GM18502 (cell line): ENCODE measurements at regions not wholly inside any gene's neighbourhood (a gene's known extent, or its start where the extent isn't known, plus 50 kb on each side); places are given as distances from the start of the nearest gene placed in this dataset.
"Not testable (repeated sequence)": the region's sequence is repeated elsewhere in the genome, so short reads cannot be mapped to it uniquely, and the experiment has no call there.

Source experiments
- ATAC-seq: cut with Tn5 transposase; IDR thresholded peaks from one replicate; pipeline ENCODE4 v1.9.1; 2021; ENCODE audit warnings: mild to moderate bottlenecking; ENCODE audit not compliant: unreplicated experiment, poor library complexity

DNA sequence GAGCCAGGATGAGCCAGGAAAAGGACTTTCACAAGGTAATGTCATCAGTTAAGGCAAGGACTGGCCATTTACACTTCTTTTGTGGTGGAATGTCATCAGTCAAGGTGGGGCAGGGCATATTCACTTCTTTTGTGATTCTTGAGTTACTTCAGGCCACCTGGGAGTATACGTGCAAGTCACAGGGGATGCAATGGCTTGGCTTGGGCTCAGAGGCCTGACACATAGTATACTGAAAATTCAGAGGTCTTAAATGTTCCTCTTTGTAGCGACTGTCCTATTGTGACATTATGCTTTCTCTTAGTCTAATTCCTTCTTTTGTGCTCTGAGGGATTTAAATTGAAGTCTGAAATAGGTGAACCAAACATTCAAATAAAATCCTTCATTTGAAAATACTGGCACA lies 121.8 kb upstream of the TFPI start:
- not testable (repeated sequence) for ATAC-seq

DNA sequence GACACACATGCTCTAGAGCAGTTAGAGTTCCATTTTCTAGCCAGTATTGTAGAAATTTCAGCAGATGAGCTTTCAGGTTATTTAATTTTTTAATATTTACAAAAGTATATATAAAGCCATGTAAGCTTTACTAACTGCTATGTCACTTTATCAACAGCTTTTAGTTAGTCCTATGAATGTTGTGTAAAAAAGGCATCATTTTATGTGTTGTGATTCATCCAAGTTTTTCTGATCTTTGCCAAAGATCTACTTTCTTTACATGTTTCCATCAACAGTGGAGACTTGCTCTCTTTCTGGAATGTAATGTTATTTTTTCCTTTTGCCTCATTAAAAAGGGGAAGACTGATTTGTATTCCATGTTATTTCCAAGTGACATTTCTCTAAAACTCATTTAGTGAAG lies 125.2 kb upstream of the TFPI start:
- ATAC-seq: no peak

DNA sequence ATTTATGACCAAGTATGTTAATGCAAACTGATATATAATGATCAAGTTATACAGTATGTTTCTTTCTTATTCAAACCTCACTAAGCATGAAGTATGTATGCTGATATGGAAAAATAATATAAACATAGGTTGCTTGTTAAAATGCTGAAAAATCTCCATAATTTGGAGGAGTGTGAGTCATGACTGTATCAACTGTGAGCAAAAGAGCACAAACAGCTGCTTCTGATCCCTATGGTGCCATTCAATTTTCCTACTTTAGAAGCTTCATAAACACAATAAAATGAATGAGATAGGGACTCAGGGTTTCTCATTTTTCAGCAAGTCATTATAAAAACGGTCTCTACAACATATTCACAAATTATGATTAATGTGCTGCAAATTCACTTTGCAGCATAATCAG lies 129.9 kb upstream of the TFPI start:
- ATAC-seq: no peak

DNA sequence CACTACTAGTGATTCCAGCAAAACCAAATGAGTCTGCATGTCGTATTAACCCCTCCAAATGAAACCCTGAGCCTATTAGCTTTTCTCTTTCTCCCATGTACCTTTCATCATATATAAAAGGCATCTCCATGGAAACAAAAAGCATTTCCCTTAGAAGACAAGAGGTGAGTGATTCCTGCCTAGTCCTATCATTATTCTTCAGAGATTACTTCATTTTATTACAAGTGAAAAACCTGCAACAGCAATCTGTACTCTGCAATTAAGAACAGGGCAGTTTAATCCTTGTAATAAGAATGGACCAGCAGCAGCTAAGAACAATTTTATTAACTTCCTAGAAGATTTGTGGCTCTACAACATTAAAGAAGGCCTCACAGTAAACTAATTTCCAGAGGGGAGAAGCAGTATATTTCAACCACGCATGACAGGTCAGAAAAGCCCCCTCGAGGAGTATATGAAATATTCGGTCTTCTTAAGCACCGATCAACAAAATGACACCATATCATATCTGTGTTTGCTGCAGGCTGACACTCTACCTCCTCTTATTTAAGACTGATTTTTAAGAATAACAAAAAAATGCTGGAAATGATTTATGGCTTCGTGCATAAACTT lies 132.3 kb upstream of the TFPI start:
- ATAC-seq: no peak

DNA sequence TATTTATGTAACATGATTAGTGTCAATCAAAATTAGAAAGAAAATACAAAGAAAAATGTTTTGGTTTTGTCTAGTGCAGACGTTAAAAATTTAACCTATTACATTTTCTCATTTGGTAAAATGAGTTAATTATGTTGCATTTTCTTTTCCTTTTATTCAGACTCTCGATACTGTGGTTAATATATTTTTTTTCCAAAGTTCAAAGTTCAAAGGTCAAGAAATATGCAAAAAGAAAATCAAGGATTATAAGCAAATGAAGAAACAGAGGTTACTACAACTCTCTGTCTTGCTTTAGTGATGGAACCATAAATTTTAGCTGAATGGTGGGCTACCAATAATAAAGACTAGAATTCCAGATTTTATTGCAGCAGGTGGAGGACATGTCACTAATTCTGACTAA lies 133.3 kb upstream of the TFPI start:
- no peak for ATAC-seq

DNA sequence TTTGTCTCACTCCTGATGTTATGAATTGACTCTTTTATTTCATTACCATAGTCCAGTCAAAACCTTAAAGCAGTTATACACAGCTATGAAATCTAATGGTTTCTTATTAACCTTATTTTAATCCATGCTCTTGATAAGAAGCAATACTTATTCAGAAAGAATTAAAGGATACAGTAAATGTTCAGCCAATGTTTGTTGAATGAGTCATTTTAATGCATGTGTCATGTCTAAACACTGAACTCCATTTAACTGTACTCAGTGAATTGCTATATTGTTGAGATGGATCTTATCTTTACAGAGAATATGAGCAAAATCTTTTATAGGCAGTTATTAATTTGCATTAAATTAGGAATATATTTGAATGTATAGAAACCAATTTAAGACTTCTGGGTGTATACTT lies 135.1 kb upstream of the TFPI start:
- no peak for ATAC-seq

DNA sequence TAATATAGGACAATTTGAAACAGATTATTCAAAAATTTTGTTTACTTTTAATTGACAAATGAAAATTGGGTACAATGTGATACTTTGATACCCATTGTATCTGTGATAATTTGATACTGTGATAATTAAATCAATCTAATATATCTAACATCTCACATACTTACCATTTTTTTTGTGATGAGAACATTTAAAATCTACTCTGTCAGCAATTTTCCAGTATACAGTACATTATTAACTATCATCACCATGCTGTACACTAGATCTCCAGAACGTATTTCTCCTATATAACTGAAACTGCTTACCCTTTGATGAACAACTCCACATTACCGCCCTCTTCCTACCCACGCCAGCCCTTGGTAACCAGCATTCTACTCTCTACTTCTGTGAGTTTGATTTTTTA lies 139.7 kb upstream of the TFPI start:
- no peak for ATAC-seq

DNA sequence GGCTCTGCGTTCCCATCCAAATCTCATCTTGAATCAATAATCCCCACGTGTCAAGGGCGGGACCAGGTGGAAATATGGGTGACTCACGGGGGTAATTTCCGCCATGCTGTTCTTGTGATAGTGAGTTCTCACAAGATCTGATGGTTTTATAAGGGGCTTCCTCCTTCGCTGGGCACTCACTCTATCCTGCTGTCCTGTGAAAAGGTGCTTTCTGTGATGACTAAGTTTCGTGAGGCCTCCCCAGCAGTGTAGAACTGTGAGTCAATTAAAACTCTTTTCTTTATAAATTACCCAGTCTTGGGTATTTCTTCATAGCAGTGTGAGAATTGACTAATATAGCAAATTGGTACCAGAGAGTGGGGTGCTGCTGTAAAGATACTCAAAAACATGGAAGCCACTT lies 142.4 kb upstream of the TFPI start:
- not testable (repeated sequence) for ATAC-seq

DNA sequence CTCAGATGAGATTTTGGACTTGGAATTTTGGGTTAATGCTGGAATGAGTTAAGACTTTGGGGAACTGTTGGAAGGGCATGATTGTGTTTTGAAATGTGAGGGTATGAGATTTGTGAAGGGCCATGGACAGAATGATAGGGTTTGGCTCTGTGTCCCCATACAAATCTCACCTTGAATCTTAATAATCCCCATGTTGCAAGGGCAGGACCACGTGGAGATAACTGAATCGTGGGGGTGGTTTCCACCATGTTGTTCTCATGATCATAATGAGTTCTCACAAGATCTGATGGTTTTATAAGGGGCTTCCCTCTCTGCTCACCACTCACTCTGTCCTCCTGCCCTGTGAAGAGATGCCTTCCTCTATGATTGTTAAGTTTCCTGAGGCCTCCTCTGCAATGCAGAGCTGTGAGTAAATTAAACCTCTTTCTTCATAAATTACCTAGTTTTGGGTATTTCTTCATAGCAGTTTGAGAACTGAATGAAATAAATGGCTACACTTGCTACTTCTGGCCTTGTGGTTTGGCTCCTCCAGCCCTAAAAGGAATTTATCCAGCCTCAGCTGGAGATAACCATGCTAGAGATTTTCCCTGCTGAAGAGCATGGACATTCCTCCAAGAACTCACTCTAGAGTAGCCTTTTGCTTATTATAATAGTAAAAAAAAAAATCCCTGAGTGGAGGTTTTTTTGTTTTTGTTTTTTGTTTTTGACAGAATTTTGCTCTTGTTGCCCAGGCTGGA lies 144.3 kb upstream of the TFPI start:
- ATAC-seq: no peak

DNA sequence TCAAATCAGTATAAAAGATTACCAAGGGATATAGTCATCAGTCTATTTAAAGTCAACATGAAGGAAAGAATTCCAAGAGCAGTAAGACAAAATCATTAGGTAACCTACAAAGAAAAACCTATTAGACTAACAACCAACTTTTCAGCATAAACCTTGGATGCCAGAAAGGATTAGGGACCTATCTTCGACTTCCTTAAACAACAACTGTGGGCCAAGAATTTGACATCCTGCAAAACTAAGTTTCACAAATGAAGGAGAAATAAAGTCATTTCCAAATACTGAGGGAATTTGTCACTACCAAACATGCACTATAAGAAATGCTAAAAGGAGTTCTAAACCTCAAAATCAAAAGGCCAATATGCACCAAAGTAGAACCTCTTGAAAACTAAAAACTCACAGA lies 147.9 kb upstream of the TFPI start:
- no peak for ATAC-seq

DNA sequence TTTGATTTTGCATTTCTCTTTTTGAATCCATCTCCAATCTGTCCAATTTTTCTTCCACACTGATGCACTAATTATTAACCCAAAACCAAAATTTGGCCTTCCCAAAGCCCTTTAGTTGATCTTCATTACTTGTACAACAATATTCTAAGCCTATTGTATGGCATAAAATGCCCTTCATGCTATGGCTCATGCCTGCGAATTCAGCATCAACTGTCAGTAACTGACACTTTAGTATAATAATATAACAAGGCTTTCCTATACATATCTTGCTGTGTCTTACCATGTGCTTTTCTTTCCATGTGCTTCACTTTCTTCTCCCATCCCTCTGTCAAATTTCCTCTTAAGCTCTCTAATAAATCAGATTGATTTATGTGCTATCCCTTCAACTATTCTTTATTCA lies 154.0 kb upstream of the TFPI start:
- ATAC-seq: no peak

DNA sequence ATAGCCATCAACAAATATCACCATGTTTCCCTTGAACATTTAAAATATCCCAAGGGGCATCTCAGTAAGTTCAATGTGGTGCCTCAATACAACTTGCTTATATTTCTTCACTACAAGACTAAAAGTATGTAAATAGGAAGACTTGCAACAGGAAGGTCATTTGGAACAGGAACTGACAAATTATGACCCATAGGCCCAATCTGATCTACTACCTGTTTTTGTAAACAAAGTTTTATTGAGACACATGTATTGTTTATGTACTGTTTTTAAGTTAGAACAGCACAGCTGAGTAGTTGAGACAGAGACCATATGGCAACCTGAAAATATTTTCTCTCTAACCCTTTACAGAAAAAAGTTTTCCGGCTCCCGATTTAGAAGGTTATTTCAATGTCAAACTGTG lies 154.8 kb upstream of the TFPI start:
- no peak for ATAC-seq

DNA sequence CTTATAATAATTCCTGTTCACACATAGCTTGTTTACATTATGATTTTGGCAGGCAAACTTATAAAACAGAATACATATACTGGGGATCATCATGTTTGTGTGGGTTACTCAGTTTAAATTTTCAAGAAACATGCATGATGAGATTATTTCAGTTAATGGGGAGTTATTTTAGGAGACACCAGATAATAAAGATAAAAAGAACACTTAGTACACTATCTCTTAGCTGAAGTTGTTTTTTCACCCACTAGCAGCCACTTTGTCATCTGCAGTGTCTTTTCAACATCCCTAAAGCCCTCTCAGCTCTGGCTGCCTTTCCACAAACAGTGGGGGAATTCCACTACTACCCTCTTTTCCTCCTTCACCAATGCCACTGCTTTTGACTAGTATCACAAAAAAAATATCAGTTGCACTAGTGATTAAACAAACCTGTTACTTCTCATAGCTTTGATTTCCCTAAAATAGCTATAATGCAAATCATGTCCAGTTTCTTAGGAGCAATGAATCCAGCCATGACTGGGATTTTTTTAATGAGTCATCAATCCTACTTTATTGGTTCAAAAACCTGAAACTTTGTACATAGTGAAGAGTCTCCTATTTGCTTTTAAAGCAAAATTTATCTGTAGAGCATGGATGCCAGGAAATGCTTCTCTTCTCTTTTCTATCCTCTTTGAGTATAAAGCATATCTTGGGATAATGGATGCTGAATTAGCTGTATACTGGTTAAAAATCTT lies 156.7 kb upstream of the TFPI start:
- ATAC-seq: no peak

DNA sequence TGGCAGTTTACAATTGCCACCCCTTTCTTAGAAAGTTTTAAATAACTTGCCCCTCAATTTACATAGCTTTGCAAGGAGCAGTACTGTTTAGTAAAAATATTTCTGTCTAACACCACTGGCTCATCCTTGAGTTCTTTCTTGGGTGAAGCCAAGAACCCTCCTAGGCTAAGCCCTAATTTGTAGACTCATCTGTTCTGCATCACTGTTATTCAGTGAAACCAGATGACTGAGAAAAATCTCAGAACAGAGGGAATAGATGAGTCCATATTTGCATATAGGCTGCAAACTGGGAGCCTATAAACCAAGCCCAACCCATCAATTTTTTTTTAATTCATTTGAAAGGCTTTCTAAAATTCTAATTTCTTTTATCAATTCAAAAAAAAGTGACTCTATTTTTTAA lies 161.4 kb upstream of the TFPI start:
- ATAC-seq: no peak

DNA sequence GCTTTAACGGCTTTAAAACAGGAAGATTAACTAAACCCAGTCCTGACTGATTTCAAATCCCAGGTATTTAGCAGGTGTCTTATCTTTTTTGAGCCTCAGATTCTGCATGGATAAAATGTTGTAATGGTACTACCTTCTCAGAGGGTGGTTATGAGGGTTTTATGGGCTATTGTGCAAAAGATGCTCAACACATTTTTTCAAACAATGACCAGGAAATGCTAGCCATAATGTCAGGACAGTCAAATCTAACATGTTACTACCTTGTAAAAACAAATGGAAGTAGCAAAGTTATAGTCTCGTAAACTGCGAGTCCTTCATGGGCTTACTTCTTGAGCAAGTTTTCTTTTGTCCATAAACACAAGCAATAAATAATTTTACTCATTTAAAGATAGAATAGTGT lies 162.1 kb upstream of the TFPI start:
- no peak for ATAC-seq

DNA sequence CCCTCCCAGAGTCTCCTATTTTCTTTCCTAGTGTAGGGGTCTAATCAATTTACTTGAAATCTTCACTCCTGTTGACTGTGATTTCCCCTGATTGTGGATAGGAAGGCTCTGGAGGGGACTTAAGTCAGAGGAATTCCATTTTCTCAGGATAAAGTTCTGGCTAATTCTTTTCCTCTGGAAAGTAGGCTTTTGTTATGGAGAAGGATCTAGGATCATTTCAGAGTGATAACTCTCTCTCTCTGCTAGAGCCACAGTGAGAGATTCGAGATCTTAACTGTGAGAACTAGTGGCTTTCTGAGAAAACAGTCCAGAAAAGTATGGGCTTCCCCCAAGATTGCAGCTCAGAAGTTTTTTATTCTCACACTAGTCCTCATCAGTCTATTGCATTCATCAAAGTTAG lies 163.9 kb upstream of the TFPI start:
- ATAC-seq: no peak

DNA sequence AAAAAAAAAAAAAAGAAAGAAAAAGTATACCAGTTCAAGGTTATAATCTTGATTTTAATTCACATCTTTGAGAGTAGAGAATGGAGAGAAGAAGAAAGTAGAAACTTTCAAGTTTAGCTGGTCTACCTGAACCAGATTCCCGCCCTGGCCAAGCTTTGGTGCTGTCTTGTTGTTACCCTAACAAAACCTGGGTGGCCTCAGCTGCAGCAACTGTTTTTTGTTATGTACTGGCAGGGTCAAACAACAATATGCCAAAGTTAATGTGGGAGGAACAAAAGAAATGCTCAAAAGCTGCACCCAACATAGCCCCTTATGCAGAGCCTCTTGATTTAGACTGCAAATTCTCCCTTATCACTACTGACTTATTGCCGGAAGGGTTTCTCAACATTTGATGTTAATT lies 165.3 kb upstream of the TFPI start:
- ATAC-seq: no peak

DNA sequence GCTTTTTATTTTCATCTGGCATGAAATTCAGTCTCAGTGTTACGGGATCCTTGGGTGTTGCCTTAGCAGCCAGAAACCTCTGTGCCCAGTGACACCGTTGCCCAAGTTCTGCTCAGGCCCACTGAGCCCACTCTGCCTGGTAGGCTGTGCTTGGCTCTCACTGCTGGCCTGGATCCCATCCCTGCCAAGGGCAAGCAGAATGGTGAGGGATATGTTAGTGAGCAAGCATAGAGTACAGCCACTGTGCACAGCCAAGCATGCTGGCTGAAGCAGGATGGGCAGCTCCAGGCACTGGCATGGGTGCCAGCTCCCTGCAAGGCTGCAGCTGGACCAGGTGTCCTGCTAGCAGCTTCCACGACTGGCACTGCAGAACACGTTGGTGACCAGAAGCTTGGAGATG lies 194.7 kb upstream of the TFPI start:
- ATAC-seq: no peak

DNA sequence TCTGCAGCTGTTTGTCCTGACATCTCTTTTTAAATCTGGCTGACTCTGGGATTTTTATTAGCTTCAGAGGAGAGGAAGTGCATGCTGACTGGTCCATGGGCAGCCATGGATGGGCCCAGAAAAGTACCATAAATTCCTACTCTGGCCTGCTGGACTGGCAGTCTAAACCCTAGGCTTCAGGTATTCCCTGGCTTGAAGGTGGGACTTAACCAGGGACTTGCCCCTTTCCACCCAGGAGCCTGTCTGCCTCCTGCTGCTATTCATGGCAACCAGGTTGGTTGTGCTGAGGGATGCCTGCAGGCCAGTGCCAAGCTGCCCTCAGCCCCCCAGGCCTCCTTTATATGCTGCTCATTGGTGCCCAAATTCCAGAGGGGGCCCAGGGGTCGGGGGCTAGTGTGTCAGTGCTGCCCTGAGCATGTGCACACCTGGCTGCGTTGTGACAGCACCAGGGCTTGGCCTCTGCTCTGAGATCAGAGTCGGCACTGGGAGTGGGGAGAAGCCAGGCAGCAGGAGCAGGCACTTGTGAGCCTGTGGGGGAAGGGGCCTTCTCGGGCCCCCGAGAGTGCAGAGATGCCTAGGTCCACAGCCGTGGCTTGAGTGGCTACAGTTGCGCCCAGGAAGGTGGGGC lies 195.7 kb upstream of the TFPI start:
- ATAC-seq: no peak

DNA sequence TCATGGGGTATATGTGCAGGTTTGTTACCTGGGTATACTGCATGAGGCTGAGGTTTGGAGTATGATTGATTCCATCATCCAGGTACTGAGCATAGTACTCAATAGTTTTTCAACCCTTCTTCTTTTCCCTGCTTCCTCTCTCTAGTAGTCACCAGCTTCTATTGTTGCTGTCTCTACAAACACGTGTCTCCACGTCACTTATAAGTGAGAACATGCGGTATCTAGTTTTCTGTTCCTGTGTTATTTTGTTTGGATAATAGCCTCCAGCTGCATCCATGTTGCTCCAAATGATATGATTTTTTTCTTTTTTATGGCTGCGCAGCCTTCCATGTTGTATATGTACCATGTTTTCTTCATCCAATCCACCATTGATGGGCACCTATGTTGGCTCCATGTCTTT lies 214.8 kb upstream of the TFPI start:
- ATAC-seq: no peak

DNA sequence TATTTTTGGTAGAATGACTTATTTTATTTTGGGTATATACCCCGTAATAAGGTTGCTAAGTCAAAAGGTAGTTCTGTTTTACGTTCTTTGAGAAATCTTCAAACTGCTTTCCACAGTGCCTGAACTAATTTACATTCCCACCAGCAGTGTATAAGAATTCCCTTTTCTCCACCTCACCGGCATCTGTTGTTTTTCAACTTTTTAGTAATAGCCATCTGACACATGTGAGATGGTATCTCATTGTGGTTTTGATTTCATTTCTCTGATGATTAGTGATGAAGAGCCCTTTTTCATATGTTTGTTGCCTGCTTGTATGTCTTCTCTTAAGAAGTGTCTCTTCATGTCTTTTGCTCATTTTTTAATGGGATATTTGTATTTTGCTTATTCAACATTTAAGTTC lies 215.2 kb upstream of the TFPI start:
- no peak for ATAC-seq
